Hematopoietic multipotent progenitor cell treated with erythropoietin and hydrocortisone succinate and interleukin-3 and kit ligand, for 15 days (in vitro differentiated cells): ENCODE measurements at regions not wholly inside any gene's neighbourhood (a gene's known extent, or its start where the extent isn't known, plus 50 kb on each side); places are given as distances from the start of the nearest gene placed in this dataset.
A peak's percentile ranks its signal among the peaks of the same experiment; 100 is the strongest.

Source experiments
- DNase-seq: peaks from one replicate; pipeline ENCODE4 v3.0.0-alpha.2; 2015; ENCODE audit warnings: low spot score

GRCh38 chr12:85352016-85352415 is 72.0 kb downstream of the ALX1 start:
- no peak for DNase-seq

DNA sequence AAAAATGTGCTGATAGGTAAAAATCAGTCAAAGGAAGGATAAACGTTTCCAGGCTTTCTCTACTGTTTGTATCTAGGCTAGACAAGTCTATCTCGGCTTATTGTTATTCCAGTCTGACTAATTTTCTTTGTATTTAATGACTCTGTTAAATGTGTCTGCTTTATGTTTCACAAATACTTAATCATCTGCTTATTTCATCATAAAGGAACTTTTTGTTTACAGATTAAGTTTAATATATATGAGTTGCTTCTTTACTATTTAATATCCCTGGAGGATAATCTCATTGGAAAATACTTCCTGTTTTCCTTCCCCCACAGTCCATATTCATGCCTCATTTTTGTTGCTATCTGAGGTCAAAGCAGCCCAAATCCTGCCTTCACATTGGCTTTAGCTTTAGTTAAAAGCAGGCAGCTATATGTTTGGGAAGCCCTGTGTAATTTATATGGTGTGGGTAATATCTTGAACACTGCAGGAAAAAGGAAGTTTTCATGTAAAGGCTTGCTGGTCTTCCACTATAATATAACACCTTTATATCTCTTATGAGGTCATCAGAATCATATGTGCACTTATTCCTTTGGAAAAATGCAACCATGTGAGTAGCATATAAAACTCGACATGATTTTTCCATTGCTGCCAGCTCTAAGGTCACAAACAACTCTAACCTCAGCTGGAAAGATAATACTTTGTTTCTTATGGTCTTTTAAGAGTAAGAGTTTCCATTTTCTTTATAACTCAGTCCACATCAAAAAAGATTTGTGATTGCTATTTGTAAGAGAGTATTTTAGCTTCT is 76.8 kb downstream of the ALX1 start:
- DNase-seq = no peak

DNA sequence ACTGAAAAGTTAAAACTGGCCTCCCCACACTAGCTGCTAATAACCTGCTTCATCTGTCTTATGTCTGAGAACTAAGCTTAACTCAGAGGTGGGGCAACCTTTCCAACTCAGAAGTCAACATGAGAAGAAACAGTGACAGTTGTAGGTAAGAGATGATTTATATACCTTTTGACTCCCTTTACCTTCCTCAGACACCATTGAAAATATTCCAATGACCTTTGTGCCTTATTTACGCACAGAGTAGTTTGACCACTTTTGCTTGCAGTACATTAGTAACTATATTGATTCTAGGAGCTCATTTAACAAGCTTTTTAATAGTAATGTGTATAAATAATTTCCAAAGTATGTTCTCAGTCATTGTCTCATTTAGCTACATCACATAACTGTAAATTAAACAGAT is 77.6 kb downstream of the ALX1 start:
- no peak for DNase-seq

GRCh38 chr12:85358715-85359114 is 78.7 kb downstream of the ALX1 start:
- no peak for DNase-seq

- no peak for DNase-seq
Observed at GRCh38 chr12:85363382-85364190, 83.6 kb downstream of the ALX1 start.

DNA sequence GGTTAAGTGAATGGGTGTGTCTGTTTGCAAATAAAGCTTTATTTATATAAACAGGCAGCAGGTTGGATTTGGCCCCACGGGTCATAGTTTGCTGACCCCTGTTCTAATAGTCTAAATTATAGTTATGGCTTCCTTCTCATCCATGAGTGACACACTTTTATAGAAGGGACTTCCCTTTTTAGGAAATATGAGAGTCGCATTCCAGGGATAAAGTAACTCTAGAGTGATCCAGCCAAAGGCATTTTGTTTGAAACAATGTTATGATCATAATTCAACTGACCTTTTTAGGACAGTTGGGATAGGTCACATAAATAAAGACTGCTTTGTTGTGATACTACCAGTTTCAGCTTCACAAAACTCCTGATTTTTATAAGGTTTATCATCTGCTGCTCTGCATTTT is 87.9 kb downstream of the ALX1 start:
- no peak for DNase-seq

DNA sequence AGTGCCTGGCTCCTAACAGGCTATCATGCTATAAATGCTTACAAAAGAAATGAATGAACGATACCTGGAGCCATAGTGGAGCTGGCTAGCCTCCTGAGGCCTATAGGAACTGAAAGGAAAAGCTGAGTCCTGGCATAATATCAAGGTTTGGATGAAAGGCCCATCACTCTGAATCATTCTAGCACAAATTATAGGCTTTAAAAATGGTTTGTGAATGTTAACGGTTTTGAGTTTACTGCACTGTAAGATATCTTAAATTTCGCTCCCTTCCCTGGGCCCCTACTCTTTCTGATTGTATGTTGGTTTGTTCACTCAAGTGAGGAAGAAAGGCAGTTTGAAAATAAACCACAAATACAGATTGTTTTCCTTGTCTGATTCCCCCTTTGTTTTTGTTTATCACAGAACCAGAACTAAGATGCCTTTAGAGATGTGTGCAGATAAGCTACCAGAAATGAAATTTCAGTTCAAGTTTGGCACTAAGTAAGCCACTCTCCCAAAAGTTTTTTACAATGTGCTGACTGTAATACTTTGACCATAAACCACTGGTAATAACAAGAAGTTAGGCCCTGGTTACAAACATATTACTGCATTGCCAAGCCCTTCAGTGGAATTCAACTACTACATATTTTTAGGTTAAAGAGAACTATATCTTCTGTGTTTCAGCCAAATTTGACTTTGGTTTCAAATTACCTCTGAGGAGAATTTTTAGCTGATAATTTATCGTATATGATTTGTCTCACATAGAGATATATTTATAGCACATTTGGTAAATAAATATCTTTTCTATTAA is 89.5 kb downstream of the ALX1 start:
- DNase-seq = no peak

DNA sequence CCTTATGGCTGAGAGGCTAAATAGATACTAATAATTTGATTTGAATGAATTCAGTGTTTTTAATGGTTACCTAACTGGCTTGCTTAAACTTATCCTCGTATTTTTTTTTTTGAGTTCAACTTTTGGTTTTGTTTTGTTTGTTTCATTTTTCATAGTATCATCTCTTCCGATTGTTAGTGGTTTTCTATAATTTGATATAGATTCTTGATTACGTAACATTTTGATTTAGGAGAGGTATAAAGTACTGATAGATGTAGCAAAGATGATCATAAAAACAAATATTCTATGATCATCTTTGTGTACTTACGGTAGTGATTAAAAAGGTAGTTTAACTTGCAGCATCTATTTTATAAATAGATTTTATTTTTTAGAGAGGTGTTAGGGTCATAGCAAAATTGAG is 93.0 kb downstream of the ALX1 start:
- DNase-seq = no peak

GRCh38 chr12:85374981-85375380 is 95.0 kb downstream of the ALX1 start:
- DNase-seq = no peak

- DNase-seq = no peak
Observed at GRCh38 chr12:85385406-85385805, 105.4 kb downstream of the ALX1 start.

DNA sequence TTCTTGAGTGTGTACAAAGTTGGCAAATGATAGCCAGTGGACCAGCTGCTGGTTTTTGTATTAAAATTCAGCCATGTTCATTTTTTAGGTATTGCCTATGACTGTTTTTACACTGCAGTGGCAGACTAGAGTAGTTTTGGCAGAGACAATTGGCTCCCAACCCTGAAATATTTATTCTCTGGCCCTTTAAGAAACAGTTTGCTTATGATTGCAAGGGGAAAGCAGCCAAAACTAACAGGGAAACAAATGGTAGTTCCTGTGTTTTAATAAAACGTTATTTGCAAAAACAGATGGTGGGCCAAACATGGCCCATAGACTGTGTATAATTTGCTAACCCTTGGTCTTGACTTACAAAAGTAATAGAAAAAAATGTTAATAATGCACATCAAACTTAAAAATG is 110.2 kb downstream of the ALX1 start:
- no peak for DNase-seq

GRCh38 chr12:85392508-85392907 is 112.5 kb downstream of the ALX1 start:
- no peak for DNase-seq

GRCh38 chr12:85393606-85394005 is 113.6 kb downstream of the ALX1 start:
- DNase-seq = no peak

GRCh38 chr12:85394065-85394464 is 114.0 kb downstream of the ALX1 start:
- DNase-seq = no peak

GRCh38 chr12:85394809-85395208 is 114.8 kb downstream of the ALX1 start:
- DNase-seq = no peak

- DNase-seq = no peak
Observed at GRCh38 chr12:85405262-85405661, 125.2 kb downstream of the ALX1 start.

DNA sequence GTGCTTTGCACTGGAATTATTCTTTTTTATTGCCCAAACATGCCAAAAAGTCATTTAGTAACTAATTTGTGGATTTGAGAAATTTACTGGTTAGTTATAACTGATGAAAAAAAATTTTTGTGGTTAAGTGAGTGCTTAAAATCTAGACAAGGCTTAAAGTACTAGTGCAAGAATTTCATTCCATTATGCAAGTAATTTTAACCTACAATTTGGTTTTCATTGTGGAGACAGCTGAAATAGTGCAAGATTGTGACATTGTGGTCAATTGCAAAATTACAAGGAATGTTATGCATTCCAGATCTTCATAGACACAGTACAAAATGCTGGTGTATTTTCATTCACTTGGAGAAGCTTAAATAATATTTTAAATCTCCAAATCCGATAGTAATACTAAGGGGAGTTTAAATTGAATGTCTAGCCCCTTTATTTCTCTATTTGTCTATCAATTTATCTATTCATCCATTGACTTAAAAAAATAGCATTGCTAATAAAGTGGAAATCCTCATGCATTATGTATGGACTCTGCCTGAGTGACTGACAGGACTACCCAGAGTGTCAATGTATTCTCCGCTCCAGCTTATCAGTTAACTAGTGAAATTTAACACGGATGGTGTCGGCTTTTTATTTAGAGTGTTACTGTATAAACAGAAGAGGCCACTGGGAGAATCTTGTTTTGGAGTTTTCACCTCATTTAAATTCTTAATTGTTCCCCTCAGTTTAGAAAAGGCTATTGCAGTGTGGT is 125.9 kb downstream of the ALX1 start:
- no peak for DNase-seq

- no peak for DNase-seq
Observed at GRCh38 chr12:85413266-85413665, 133.2 kb downstream of the ALX1 start.

- no peak for DNase-seq
Observed at GRCh38 chr12:85422762-85423161, 142.7 kb downstream of the ALX1 start.

DNA sequence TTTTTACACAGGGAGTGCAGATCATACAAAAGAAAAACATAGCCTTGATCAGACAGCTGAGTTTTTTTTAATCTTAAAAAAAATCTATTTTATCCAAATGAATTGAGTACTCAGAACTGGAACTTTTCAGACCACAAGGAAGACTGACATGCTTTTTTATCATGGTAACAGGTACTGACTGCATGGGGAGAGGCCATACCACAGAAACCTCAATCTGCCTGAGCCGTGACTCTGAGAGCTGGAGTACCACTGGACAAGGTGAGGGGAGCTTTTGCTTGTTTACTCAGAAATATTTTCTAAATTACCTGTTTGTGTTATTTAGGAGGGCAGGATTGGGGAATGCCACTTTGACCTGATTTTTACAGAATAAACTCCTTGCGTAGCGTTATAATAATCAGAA is 143.9 kb downstream of the ALX1 start:
- DNase-seq = no peak

- DNase-seq = peak; percentile 4
Observed at GRCh38 chr12:85424581-85425348, 144.7 kb downstream of the ALX1 start.

DNA sequence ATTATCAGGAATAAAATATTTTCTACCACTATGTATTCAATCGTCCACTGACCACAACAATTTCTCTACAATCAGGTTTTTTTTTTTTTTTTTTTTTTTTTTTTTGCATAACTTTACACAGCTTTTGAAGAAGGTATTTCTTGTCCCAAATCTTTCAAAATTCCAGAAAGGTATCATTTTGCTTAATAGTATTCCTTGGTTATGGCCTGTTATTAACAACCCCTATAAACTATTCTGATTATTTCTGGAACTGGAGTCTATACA is 145.3 kb downstream of the ALX1 start:
- DNase-seq = no peak
